ENCODE measurements at regions not wholly inside any gene's neighbourhood (a gene's known extent, or its start where the extent isn't known, plus 50 kb on each side); places are given as distances from the start of the nearest gene placed in this dataset.

- no peaks in the 10 kb centered on the region for H3K9me3 Mint-ChIP-seq (ENCODE audit: unreplicated experiment)
- no peak for DNase-seq (ENCODE audit: extremely low spot score, unreplicated experiment)
- no peak for TF ChIP-seq CTCF (IDR thresholded peaks at IDR 0.05)
- no peaks in the 10 kb centered on the region for H3K27me3 Mint-ChIP-seq (ENCODE audit: unreplicated experiment)
- no peak overlapping the region for H3K4me3 Mint-ChIP-seq (ENCODE audit: unreplicated experiment)
- no peaks in the 10 kb centered on the region for H3K36me3 Mint-ChIP-seq (ENCODE audit: unreplicated experiment)
- H3K4me1 Mint-ChIP-seq (ENCODE audit: unreplicated experiment): peaks cover 60% of the 10 kb centered on the region
- peak overlapping the region; percentile 35 for H3K27ac Mint-ChIP-seq (ENCODE audit: unreplicated experiment)
These were observed 255.7 kb downstream of the GJA1 start for GRCh38 chr6:121691126-121691551.

GRCh38 chr6:121694389-121694788, 258.9 kb downstream of the GJA1 start:
- no peak overlapping the region for H3K4me3 Mint-ChIP-seq (ENCODE audit: unreplicated experiment)
- H3K27ac Mint-ChIP-seq (ENCODE audit: unreplicated experiment): peak overlapping the region; percentile 90
- TF ChIP-seq CTCF (IDR thresholded peaks at IDR 0.05): no peak
- no peaks in the 10 kb centered on the region for H3K9me3 Mint-ChIP-seq (ENCODE audit: unreplicated experiment)
- H3K4me1 Mint-ChIP-seq (ENCODE audit: unreplicated experiment): peaks cover 86% of the 10 kb centered on the region
- DNase-seq (ENCODE audit: extremely low spot score, unreplicated experiment): no peak
- H3K36me3 Mint-ChIP-seq (ENCODE audit: unreplicated experiment): no peaks in the 10 kb centered on the region
- no peaks in the 10 kb centered on the region for H3K27me3 Mint-ChIP-seq (ENCODE audit: unreplicated experiment)

GRCh38 chr6:121694801-121695251, 259.4 kb downstream of the GJA1 start:
- TF ChIP-seq CTCF (IDR thresholded peaks at IDR 0.05): no peak
- DNase-seq (ENCODE audit: extremely low spot score, unreplicated experiment): no peak
- Mint-ChIP-seq H3K27me3 (ENCODE audit: unreplicated experiment) (no peaks in the 10 kb centered on the region), H3K9me3 (ENCODE audit: unreplicated experiment) (no peaks in the 10 kb centered on the region), H3K36me3 (ENCODE audit: unreplicated experiment) (no peaks in the 10 kb centered on the region), H3K4me1 (ENCODE audit: unreplicated experiment) (peaks cover 86% of the 10 kb centered on the region), H3K4me3 (ENCODE audit: unreplicated experiment) (peak overlapping the region; percentile 34), H3K27ac (ENCODE audit: unreplicated experiment) (peak overlapping the region; percentile 90)

GRCh38 chr6:121695329-121695728, 259.9 kb downstream of the GJA1 start:
- H3K36me3 Mint-ChIP-seq (ENCODE audit: unreplicated experiment): no peaks in the 10 kb centered on the region
- H3K4me3 Mint-ChIP-seq (ENCODE audit: unreplicated experiment): peak overlapping the region; percentile 34
- H3K27ac Mint-ChIP-seq (ENCODE audit: unreplicated experiment): peak overlapping the region; percentile 90
- no peaks in the 10 kb centered on the region for H3K27me3 Mint-ChIP-seq (ENCODE audit: unreplicated experiment)
- DNase-seq (ENCODE audit: extremely low spot score, unreplicated experiment): no peak
- no peak for TF ChIP-seq CTCF (IDR thresholded peaks at IDR 0.05)
- peaks cover 83% of the 10 kb centered on the region for H3K4me1 Mint-ChIP-seq (ENCODE audit: unreplicated experiment)
- H3K9me3 Mint-ChIP-seq (ENCODE audit: unreplicated experiment): no peaks in the 10 kb centered on the region

- Mint-ChIP-seq H3K4me3 (ENCODE audit: unreplicated experiment) (no peak overlapping the region), H3K36me3 (ENCODE audit: unreplicated experiment) (no peaks in the 10 kb centered on the region), H3K4me1 (ENCODE audit: unreplicated experiment) (peaks cover 67% of the 10 kb centered on the region), H3K27ac (ENCODE audit: unreplicated experiment) (no peak overlapping the region), H3K27me3 (ENCODE audit: unreplicated experiment) (no peaks in the 10 kb centered on the region), H3K9me3 (ENCODE audit: unreplicated experiment) (no peaks in the 10 kb centered on the region)
- TF ChIP-seq CTCF (IDR thresholded peaks at IDR 0.05): no peak
- no peak for DNase-seq (ENCODE audit: extremely low spot score, unreplicated experiment)
These were observed 262.5 kb downstream of the GJA1 start for GRCh38 chr6:121697921-121698320.
